ENCODE measurements at regions not wholly inside any gene's neighbourhood (a gene's known extent, or its start where the extent isn't known, plus 50 kb on each side); places are given as distances from the start of the nearest gene placed in this dataset.

DNA sequence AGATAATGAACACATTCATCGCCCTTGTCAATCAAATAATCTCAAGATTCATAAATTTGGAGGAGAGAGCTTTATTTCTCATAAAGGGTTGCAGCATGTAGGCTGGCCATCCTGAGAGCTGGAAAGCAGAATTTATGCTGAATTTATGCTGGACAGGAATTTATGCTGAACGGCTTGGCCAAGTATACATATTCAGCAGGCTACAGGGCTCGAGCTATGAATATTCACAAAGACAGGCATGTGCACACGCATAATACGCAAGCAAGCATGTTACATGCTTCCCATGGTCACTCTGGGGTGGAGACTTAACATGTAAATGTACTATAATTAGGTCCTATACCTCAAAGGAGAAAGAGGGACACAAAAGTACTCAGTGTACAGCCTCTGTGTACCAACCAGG, 618.8 kb downstream of the METTL4 start:
- ATAC-seq (no peak), DNase-seq (ENCODE audit: low read depth, low spot score) (no peak)
- TF ChIP-seq, protein P1, sequence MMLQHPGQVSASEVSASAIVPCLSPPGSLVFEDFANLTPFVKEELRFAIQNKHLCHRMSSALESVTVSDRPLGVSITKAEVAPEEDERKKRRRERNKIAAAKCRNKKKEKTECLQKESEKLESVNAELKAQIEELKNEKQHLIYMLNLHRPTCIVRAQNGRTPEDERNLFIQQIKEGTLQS (IDR thresholded peaks at IDR 0.05), result no peak
- no peak for TF ChIP-seq EZH2 (IDR thresholded peaks at IDR 0.05)
- no peak for TF ChIP-seq EGR1 (IDR thresholded peaks at IDR 0.05; ENCODE audit: low read depth)
- TF ChIP-seq ZFX (IDR thresholded peaks at IDR 0.05), result no peak
- TF ChIP-seq POLR2AphosphoS5 (IDR thresholded peaks at IDR 0.05; ENCODE audit: low read depth, low read length), result no peak
- TF ChIP-seq POLR2A (IDR thresholded peaks at IDR 0.05; ENCODE audit: borderline replicate concordance, extremely low read depth, insufficient read depth, insufficient read length), result no peak
- no peak for TF ChIP-seq ZNF274 (IDR thresholded peaks at IDR 0.05; ENCODE audit: low read depth, low read length)
- no peak for TF ChIP-seq SRF (IDR thresholded peaks at IDR 0.05; ENCODE audit: low read depth)
- TF ChIP-seq ELF1 (IDR thresholded peaks at IDR 0.05; ENCODE audit: borderline replicate concordance, low read depth), result no peak
- TF ChIP-seq SP1 (IDR thresholded peaks at IDR 0.05; ENCODE audit: low read depth), result no peak
- TF ChIP-seq, protein P2, sequence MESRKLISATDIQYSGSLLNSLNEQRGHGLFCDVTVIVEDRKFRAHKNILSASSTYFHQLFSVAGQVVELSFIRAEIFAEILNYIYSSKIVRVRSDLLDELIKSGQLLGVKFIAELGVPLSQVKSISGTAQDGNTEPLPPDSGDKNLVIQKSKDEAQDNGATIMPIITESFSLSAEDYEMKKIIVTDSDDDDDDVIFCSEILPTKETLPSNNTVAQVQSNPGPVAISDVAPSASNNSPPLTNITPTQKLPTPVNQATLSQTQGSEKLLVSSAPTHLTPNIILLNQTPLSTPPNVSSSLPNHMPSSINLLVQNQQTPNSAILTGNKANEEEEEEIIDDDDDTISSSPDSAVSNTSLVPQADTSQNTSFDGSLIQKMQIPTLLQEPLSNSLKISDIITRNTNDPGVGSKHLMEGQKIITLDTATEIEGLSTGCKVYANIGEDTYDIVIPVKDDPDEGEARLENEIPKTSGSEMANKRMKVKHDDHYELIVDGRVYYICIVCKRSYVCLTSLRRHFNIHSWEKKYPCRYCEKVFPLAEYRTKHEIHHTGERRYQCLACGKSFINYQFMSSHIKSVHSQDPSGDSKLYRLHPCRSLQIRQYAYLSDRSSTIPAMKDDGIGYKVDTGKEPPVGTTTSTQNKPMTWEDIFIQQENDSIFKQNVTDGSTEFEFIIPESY (IDR thresholded peaks at IDR 0.05; ENCODE audit: extremely low read depth, insufficient replicate concordance, low read length), result no peak
- TF ChIP-seq YY1 (IDR thresholded peaks at IDR 0.05; ENCODE audit: extremely low read depth, insufficient replicate concordance, low read depth, low read length), result no peak
- TF ChIP-seq, protein P3, sequence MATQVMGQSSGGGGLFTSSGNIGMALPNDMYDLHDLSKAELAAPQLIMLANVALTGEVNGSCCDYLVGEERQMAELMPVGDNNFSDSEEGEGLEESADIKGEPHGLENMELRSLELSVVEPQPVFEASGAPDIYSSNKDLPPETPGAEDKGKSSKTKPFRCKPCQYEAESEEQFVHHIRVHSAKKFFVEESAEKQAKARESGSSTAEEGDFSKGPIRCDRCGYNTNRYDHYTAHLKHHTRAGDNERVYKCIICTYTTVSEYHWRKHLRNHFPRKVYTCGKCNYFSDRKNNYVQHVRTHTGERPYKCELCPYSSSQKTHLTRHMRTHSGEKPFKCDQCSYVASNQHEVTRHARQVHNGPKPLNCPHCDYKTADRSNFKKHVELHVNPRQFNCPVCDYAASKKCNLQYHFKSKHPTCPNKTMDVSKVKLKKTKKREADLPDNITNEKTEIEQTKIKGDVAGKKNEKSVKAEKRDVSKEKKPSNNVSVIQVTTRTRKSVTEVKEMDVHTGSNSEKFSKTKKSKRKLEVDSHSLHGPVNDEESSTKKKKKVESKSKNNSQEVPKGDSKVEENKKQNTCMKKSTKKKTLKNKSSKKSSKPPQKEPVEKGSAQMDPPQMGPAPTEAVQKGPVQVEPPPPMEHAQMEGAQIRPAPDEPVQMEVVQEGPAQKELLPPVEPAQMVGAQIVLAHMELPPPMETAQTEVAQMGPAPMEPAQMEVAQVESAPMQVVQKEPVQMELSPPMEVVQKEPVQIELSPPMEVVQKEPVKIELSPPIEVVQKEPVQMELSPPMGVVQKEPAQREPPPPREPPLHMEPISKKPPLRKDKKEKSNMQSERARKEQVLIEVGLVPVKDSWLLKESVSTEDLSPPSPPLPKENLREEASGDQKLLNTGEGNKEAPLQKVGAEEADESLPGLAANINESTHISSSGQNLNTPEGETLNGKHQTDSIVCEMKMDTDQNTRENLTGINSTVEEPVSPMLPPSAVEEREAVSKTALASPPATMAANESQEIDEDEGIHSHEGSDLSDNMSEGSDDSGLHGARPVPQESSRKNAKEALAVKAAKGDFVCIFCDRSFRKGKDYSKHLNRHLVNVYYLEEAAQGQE (IDR thresholded peaks at IDR 0.05; ENCODE audit: low read depth), result no peak
- no peaks in the 10 kb centered on the region for H3K79me2 ChIP-seq (ENCODE audit: insufficient read depth, low read length)
- BruUV-seq (replicated peaks), result no TSS peak
- no peaks in the 10 kb centered on the region for H3K9me3 ChIP-seq (ENCODE audit: control insufficient read depth in 1 of 2, insufficient read depth in 1 of 2, low read depth in 1 of 2, low read length in 2 of 2)
- H3K36me3 ChIP-seq (ENCODE audit: control insufficient read depth in 1 of 2, insufficient read depth in 2 of 2, low read length in 2 of 2), result no peaks in the 10 kb centered on the region
- no peak overlapping the region for H3K4me3 ChIP-seq (replicated peaks in 1 of 2; ENCODE audit: low read depth in 1 of 2, low read length in 2 of 2)
- intact Hi-C loops (cut with micrococcal nuclease), result loop anchor here (10.0 kb wide), 1 partner anchor 62 kb away; no protein-coding TSS in a partner anchor
- ChIA-PET RAD21 (ENCODE audit: low non-redundant PET in 1 of 2, low total read pairs in 2 of 2, uncharacterized antibody in 2 of 2, unreplicated experiment in 2 of 2) (no interaction called here), CTCF (no interaction called here), POLR2A (no interaction called here)
- H2AFZ ChIP-seq (ENCODE audit: low read depth, low read length, poor library complexity, severe bottlenecking), result no peak overlapping the region
- H3K9ac ChIP-seq (ENCODE audit: low read length), result no peak overlapping the region
- no peaks in the 10 kb centered on the region for H3K27me3 ChIP-seq (ENCODE audit: insufficient read depth, low read length)
- H4K20me1 ChIP-seq (ENCODE audit: insufficient read depth), result no peaks in the 10 kb centered on the region
- H3K4me2 ChIP-seq (ENCODE audit: low read length), result no peak overlapping the region
- H3K4me1 ChIP-seq (ENCODE audit: control insufficient read depth in 1 of 2, insufficient read depth in 2 of 2, low read length in 2 of 2), result no peaks in the 10 kb centered on the region
- no peak overlapping the region for H3K27ac ChIP-seq (ENCODE audit: low read depth, low read length)
- no peaks in the 10 kb centered on the region for H3K9me2 ChIP-seq (ENCODE audit: insufficient read depth)
